ENCODE measurements at regions not wholly inside any gene's neighbourhood (a gene's known extent, or its start where the extent isn't known, plus 50 kb on each side); places are given as distances from the start of the nearest gene placed in this dataset.

- H3K4me1 ChIP-seq (ENCODE audit: insufficient read depth) = no peaks in the 10 kb centered on the region
- H3K27ac ChIP-seq (ENCODE audit: low read depth) = no peak overlapping the region
- no peaks in the 10 kb centered on the region for H3K36me3 ChIP-seq (ENCODE audit: insufficient read depth)
- no peak overlapping the region for H3K4me3 ChIP-seq (ENCODE audit: low read depth, low read length)
- DNase-seq (ENCODE audit: extremely low spot score) = no peak
- WGBS = 26% methylated on average over 4 of the region's 4 CpGs
These were observed 130.3 kb upstream of the RASSF8 start for GRCh38 chr12:25828188-25828587.

GRCh38 chr12:25829192-25829591, 129.3 kb upstream of the RASSF8 start:
- no peaks in the 10 kb centered on the region for H3K4me1 ChIP-seq (ENCODE audit: insufficient read depth)
- no peak overlapping the region for H3K27ac ChIP-seq (ENCODE audit: low read depth)
- H3K4me3 ChIP-seq (ENCODE audit: low read depth, low read length) = no peak overlapping the region
- no peak for DNase-seq (ENCODE audit: extremely low spot score)
- H3K36me3 ChIP-seq (ENCODE audit: insufficient read depth) = no peaks in the 10 kb centered on the region
- WGBS = 52% methylated on average over 3 of the region's 3 CpGs

- Histone ChIP-seq H3K4me3 (ENCODE audit: low read depth, low read length) (no peak overlapping the region), H3K4me1 (ENCODE audit: insufficient read depth) (no peaks in the 10 kb centered on the region), H3K27ac (ENCODE audit: low read depth) (no peak overlapping the region), H3K36me3 (ENCODE audit: insufficient read depth) (no peaks in the 10 kb centered on the region)
- no peak for DNase-seq (ENCODE audit: extremely low spot score)
- WGBS = 76% methylated on average over 7 of the region's 7 CpGs
These were observed 128.0 kb upstream of the RASSF8 start for GRCh38 chr12:25830456-25830855.

GRCh38 chr12:25833657-25834056, 124.8 kb upstream of the RASSF8 start:
- WGBS = 58% methylated on average over 2 of the region's 2 CpGs
- no peak overlapping the region for H3K27ac ChIP-seq (ENCODE audit: low read depth)

GRCh38 chr12:25835385-25835784, 123.1 kb upstream of the RASSF8 start:
- WGBS = 83% methylated on average over 1 of the region's 1 CpG
- no peaks in the 10 kb centered on the region for H3K36me3 ChIP-seq (ENCODE audit: insufficient read depth)
- H3K4me3 ChIP-seq (ENCODE audit: low read depth, low read length) = no peak overlapping the region
- no peak for DNase-seq (ENCODE audit: extremely low spot score)
- H3K4me1 ChIP-seq (ENCODE audit: insufficient read depth) = no peaks in the 10 kb centered on the region
- no peak overlapping the region for H3K27ac ChIP-seq (ENCODE audit: low read depth)

More at GRCh38 chr12:25833657-25834056, 124.8 kb upstream of the RASSF8 start:
- no peaks in the 10 kb centered on the region for H3K36me3 ChIP-seq (ENCODE audit: insufficient read depth)
- no peak overlapping the region for H3K4me3 ChIP-seq (ENCODE audit: low read depth, low read length)
- no peak for DNase-seq (ENCODE audit: extremely low spot score)
- no peaks in the 10 kb centered on the region for H3K4me1 ChIP-seq (ENCODE audit: insufficient read depth)

GRCh38 chr12:25838007-25838406, 120.5 kb upstream of the RASSF8 start:
- Histone ChIP-seq H3K27ac (ENCODE audit: low read depth) (no peak overlapping the region), H3K4me3 (ENCODE audit: low read depth, low read length) (no peak overlapping the region), H3K36me3 (ENCODE audit: insufficient read depth) (no peaks in the 10 kb centered on the region), H3K4me1 (ENCODE audit: insufficient read depth) (no peaks in the 10 kb centered on the region)
- DNase-seq (ENCODE audit: extremely low spot score) = no peak
- 86% methylated on average over 3 of the region's 3 CpGs for WGBS

- Histone ChIP-seq H3K36me3 (ENCODE audit: insufficient read depth) (no peaks in the 10 kb centered on the region), H3K4me3 (ENCODE audit: low read depth, low read length) (no peak overlapping the region), H3K4me1 (ENCODE audit: insufficient read depth) (no peaks in the 10 kb centered on the region), H3K27ac (ENCODE audit: low read depth) (no peak overlapping the region)
- 74% methylated on average over 2 of the region's 2 CpGs for WGBS
- no peak for DNase-seq (ENCODE audit: extremely low spot score)
These were observed 119.0 kb upstream of the RASSF8 start for GRCh38 chr12:25839470-25839869.

- Histone ChIP-seq H3K27ac (ENCODE audit: low read depth) (no peak overlapping the region), H3K4me1 (ENCODE audit: insufficient read depth) (no peaks in the 10 kb centered on the region), H3K36me3 (ENCODE audit: insufficient read depth) (no peaks in the 10 kb centered on the region), H3K4me3 (ENCODE audit: low read depth, low read length) (no peak overlapping the region)
- no peak for DNase-seq (ENCODE audit: extremely low spot score)
- 71% methylated on average over 10 of the region's 10 CpGs for WGBS
These were observed 117.6 kb upstream of the RASSF8 start for GRCh38 chr12:25840678-25841465.

GRCh38 chr12:25842254-25842653, 116.2 kb upstream of the RASSF8 start:
- DNase-seq (ENCODE audit: extremely low spot score) = no peak
- H3K27ac ChIP-seq (ENCODE audit: low read depth) = no peak overlapping the region
- H3K4me1 ChIP-seq (ENCODE audit: insufficient read depth) = no peaks in the 10 kb centered on the region
- H3K4me3 ChIP-seq (ENCODE audit: low read depth, low read length) = no peak overlapping the region
- no peaks in the 10 kb centered on the region for H3K36me3 ChIP-seq (ENCODE audit: insufficient read depth)
- WGBS = 84% methylated on average over 5 of the region's 5 CpGs

- 30% methylated on average over 2 of the region's 2 CpGs for whole genome bisulfite sequencing
- no peak overlapping the region for H3K27ac ChIP-seq (ENCODE audit: low read depth)
- H3K36me3 ChIP-seq (ENCODE audit: insufficient read depth) = no peaks in the 10 kb centered on the region
- DNase-seq (ENCODE audit: extremely low spot score) = no peak
- H3K4me3 ChIP-seq (ENCODE audit: low read depth, low read length) = no peak overlapping the region
- no peaks in the 10 kb centered on the region for H3K4me1 ChIP-seq (ENCODE audit: insufficient read depth)
These were observed 114.5 kb upstream of the RASSF8 start for GRCh38 chr12:25843976-25844375.

GRCh38 chr12:25845415-25845814, 113.1 kb upstream of the RASSF8 start:
- Histone ChIP-seq H3K4me3 (ENCODE audit: low read depth, low read length) (no peak overlapping the region), H3K36me3 (ENCODE audit: insufficient read depth) (no peaks in the 10 kb centered on the region), H3K27ac (ENCODE audit: low read depth) (no peak overlapping the region), H3K4me1 (ENCODE audit: insufficient read depth) (no peaks in the 10 kb centered on the region)
- WGBS = 67% methylated on average over 3 of the region's 3 CpGs
- DNase-seq (ENCODE audit: extremely low spot score) = no peak

- no peaks in the 10 kb centered on the region for H3K4me1 ChIP-seq (ENCODE audit: insufficient read depth)
- H3K27ac ChIP-seq (ENCODE audit: low read depth) = no peak overlapping the region
- no peak overlapping the region for H3K4me3 ChIP-seq (ENCODE audit: low read depth, low read length)
- DNase-seq (ENCODE audit: extremely low spot score) = no peak
- no peaks in the 10 kb centered on the region for H3K36me3 ChIP-seq (ENCODE audit: insufficient read depth)
These were observed 105.7 kb upstream of the RASSF8 start for GRCh38 chr12:25852792-25853191.

GRCh38 chr12:25853316-25854095, 105.0 kb upstream of the RASSF8 start:
- Histone ChIP-seq H3K27ac (ENCODE audit: low read depth) (no peak overlapping the region), H3K4me3 (ENCODE audit: low read depth, low read length) (no peak overlapping the region), H3K4me1 (ENCODE audit: insufficient read depth) (no peaks in the 10 kb centered on the region), H3K36me3 (ENCODE audit: insufficient read depth) (no peaks in the 10 kb centered on the region)
- 52% methylated on average over 4 of the region's 4 CpGs for WGBS
- DNase-seq (ENCODE audit: extremely low spot score) = no peak

GRCh38 chr12:25854991-25855390, 103.5 kb upstream of the RASSF8 start:
- H3K4me1 ChIP-seq (ENCODE audit: insufficient read depth) = no peaks in the 10 kb centered on the region
- no peak overlapping the region for H3K27ac ChIP-seq (ENCODE audit: low read depth)
- H3K36me3 ChIP-seq (ENCODE audit: insufficient read depth) = no peaks in the 10 kb centered on the region
- H3K4me3 ChIP-seq (ENCODE audit: low read depth, low read length) = no peak overlapping the region
- no peak for DNase-seq (ENCODE audit: extremely low spot score)
- WGBS = 84% methylated on average over 7 of the region's 7 CpGs
